ENCODE measurements at regions not wholly inside any gene's neighbourhood (a gene's known extent, or its start where the extent isn't known, plus 50 kb on each side); places are given as distances from the start of the nearest gene placed in this dataset.

- H3K9me3 ChIP-seq = no peaks in the 10 kb centered on the region
- no peaks in the 10 kb centered on the region for H3K27me3 ChIP-seq
- no peak for DNase-seq
- no peak overlapping the region for H3K27ac ChIP-seq
- no peaks in the 10 kb centered on the region for H3K36me3 ChIP-seq
- H3K4me3 ChIP-seq = no peak overlapping the region
- TF ChIP-seq CTCF (IDR thresholded peaks at IDR 0.05) (no peak), POLR2A (IDR thresholded peaks at IDR 0.05) (no peak)
- no peaks in the 10 kb centered on the region for H3K4me1 ChIP-seq
Measured at GRCh38 chr11:97977726-97978125, 1043.0 kb upstream of the CNTN5 start.

- Histone ChIP-seq H3K27me3 (no peaks in the 10 kb centered on the region), H3K27ac (no peak overlapping the region), H3K36me3 (no peaks in the 10 kb centered on the region), H3K4me1 (no peaks in the 10 kb centered on the region), H3K9me3 (no peaks in the 10 kb centered on the region), H3K4me3 (no peak overlapping the region)
- no peak for DNase-seq
- TF ChIP-seq CTCF (IDR thresholded peaks at IDR 0.05) = no peak
- TF ChIP-seq POLR2A (IDR thresholded peaks at IDR 0.05) = no peak
Measured at GRCh38 chr11:97979741-97980140, 1041.0 kb upstream of the CNTN5 start.

GRCh38 chr11:97982512-97982911, 1038.2 kb upstream of the CNTN5 start:
- no peak for DNase-seq
- H3K4me1 ChIP-seq = no peaks in the 10 kb centered on the region
- TF ChIP-seq CTCF (IDR thresholded peaks at IDR 0.05) (no peak), POLR2A (IDR thresholded peaks at IDR 0.05) (no peak)

GRCh38 chr11:97989121-97989520, 1031.6 kb upstream of the CNTN5 start:
- no peaks in the 10 kb centered on the region for H3K27me3 ChIP-seq
- H3K4me1 ChIP-seq = no peaks in the 10 kb centered on the region
- no peaks in the 10 kb centered on the region for H3K9me3 ChIP-seq
- no peak overlapping the region for H3K4me3 ChIP-seq
- H3K36me3 ChIP-seq = no peaks in the 10 kb centered on the region
- DNase-seq = no peak
- TF ChIP-seq CTCF (IDR thresholded peaks at IDR 0.05) (no peak), POLR2A (IDR thresholded peaks at IDR 0.05) (no peak)
- H3K27ac ChIP-seq = no peak overlapping the region

More at GRCh38 chr11:97982512-97982911, 1038.2 kb upstream of the CNTN5 start:
- H3K36me3 ChIP-seq = no peaks in the 10 kb centered on the region
- no peak overlapping the region for H3K4me3 ChIP-seq
- no peak overlapping the region for H3K27ac ChIP-seq
- H3K27me3 ChIP-seq = no peaks in the 10 kb centered on the region
- H3K9me3 ChIP-seq = no peaks in the 10 kb centered on the region

- TF ChIP-seq POLR2A (IDR thresholded peaks at IDR 0.05) (no peak), CTCF (IDR thresholded peaks at IDR 0.05) (no peak)
Measured at GRCh38 chr11:97990162-97990920, 1030.4 kb upstream of the CNTN5 start.

More at GRCh38 chr11:97990162-97990920, 1030.4 kb upstream of the CNTN5 start:
- H3K4me1 ChIP-seq = no peaks in the 10 kb centered on the region
- H3K36me3 ChIP-seq = no peaks in the 10 kb centered on the region
- no peak for DNase-seq
- no peaks in the 10 kb centered on the region for H3K9me3 ChIP-seq
- H3K27me3 ChIP-seq = no peaks in the 10 kb centered on the region
- H3K27ac ChIP-seq = no peak overlapping the region
- no peak overlapping the region for H3K4me3 ChIP-seq

Data from Peyer's patch (tissue), 4 donors.